HG03060 (cell line): ENCODE measurements at regions not wholly inside any gene's neighbourhood (a gene's known extent, or its start where the extent isn't known, plus 50 kb on each side); places are given as distances from the start of the nearest gene placed in this dataset.

Experiments used
- ATAC-seq: cut with Tn5 transposase; IDR thresholded peaks from one replicate; pipeline ENCODE4 v1.9.1; 2021; ENCODE audit warnings: low read depth, moderate number of reproducible peaks; ENCODE audit not compliant: unreplicated experiment

GRCh38 chr2:128868686-128869551, 550.3 kb upstream of the HS6ST1 start:
- ATAC-seq, result no peak

- no peak for ATAC-seq
Measured at GRCh38 chr2:128874608-128875007, 555.9 kb upstream of the HS6ST1 start.

- ATAC-seq, result no peak
Measured at GRCh38 chr2:128876986-128877983, 558.6 kb upstream of the HS6ST1 start.

- ATAC-seq, result no peak
Measured at GRCh38 chr2:128879161-128879560, 560.5 kb upstream of the HS6ST1 start.

- ATAC-seq, result no peak
Measured at GRCh38 chr2:128894896-128895295, 576.2 kb upstream of the HS6ST1 start.

- ATAC-seq, result no peak
Measured at GRCh38 chr2:128901572-128902391, 583.1 kb upstream of the HS6ST1 start.

GRCh38 chr2:128903637-128904036, 585.0 kb upstream of the HS6ST1 start:
- ATAC-seq, result no peak

GRCh38 chr2:128911276-128911675, 592.6 kb upstream of the HS6ST1 start:
- no peak for ATAC-seq

GRCh38 chr2:128914320-128914719, 595.7 kb upstream of the HS6ST1 start:
- no peak for ATAC-seq

GRCh38 chr2:128921751-128922150, 603.1 kb upstream of the HS6ST1 start:
- no peak for ATAC-seq

GRCh38 chr2:128922154-128922553, 603.5 kb upstream of the HS6ST1 start:
- ATAC-seq, result no peak

- no peak for ATAC-seq
Measured at GRCh38 chr2:128925631-128926030, 607.0 kb upstream of the HS6ST1 start.

- ATAC-seq, result no peak
Measured at GRCh38 chr2:128930101-128930500, 611.4 kb upstream of the HS6ST1 start.

GRCh38 chr2:128940378-128940777, 621.7 kb upstream of the HS6ST1 start:
- ATAC-seq, result no peak

- no peak for ATAC-seq
Measured at GRCh38 chr2:128941751-128942150, 623.1 kb upstream of the HS6ST1 start.

GRCh38 chr2:128949360-128949759, 630.7 kb upstream of the HS6ST1 start:
- ATAC-seq, result no peak

- no peak for ATAC-seq
Measured at GRCh38 chr2:128950758-128951157, 632.1 kb upstream of the HS6ST1 start.

GRCh38 chr2:128958241-128958640, 639.6 kb upstream of the HS6ST1 start:
- ATAC-seq, result no peak

- no peak for ATAC-seq
Measured at GRCh38 chr2:128967646-128968045, 649.0 kb upstream of the HS6ST1 start.

GRCh38 chr2:128969374-128969773, 650.7 kb upstream of the HS6ST1 start:
- ATAC-seq, result no peak
